ENCODE measurements at regions not wholly inside any gene's neighbourhood (a gene's known extent, or its start where the extent isn't known, plus 50 kb on each side); places are given as distances from the start of the nearest gene placed in this dataset.
A peak's percentile ranks its signal among the peaks of the same experiment; 100 is the strongest.

DNA sequence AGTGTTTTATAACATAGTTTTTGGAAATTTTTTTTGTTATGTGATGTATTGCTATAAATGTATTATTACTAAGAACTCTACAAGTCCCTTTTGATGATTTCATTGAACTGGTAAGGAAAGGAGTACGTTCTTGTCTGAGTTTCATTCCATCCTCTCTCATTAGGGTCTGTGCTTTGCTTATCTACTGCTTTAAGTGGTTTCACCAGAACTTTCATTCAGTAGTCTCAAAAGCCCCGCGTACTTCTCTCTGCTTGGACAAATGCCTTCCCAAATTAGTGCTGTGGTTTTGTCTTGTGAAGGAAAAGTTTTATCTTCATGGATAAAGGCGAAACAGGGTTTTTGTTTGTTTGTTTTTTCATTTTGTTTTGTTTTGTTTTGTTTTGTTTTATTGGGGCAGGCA lies 469.8 kb upstream of the WWC1 start:
- Histone ChIP-seq H2BK15ac (ENCODE audit: low read depth, poor library complexity, severe bottlenecking) (no peak overlapping the region), H3K4me2 (ENCODE audit: low read length, poor library complexity, severe bottlenecking) (no peak overlapping the region), H3K36me3 (ENCODE audit: control insufficient read depth in 1 of 2, insufficient read depth in 2 of 2, low read depth in 1 of 2, low read length in 2 of 2) (peaks cover 0 to 11% of the 10 kb centered on the region in 2 experiments), H4K8ac (ENCODE audit: low read length) (no peak overlapping the region), H2BK12ac (ENCODE audit: low read length in 2 of 2) (no peak overlapping the region), H4K91ac (ENCODE audit: low read length) (no peak overlapping the region), H2AK5ac (ENCODE audit: low read length, severe bottlenecking) (peak overlapping the region; percentile 55), H2BK5ac (ENCODE audit: low read depth, low read length, poor library complexity, severe bottlenecking) (no peak overlapping the region), H3K9ac (ENCODE audit: low read length) (no peak overlapping the region), H2AFZ (ENCODE audit: low read depth, low read length) (no peak overlapping the region), H3K79me1 (replicated peaks; ENCODE audit: low read length, poor library complexity, severe bottlenecking) (peaks cover 25% of the 10 kb centered on the region), H2BK120ac (ENCODE audit: low read depth, low read length) (no peak overlapping the region), H3K9me3 (ENCODE audit: control insufficient read depth, low read length) (no peaks in the 10 kb centered on the region), H3K18ac (ENCODE audit: low read depth in 1 of 2, low read length in 2 of 2) (no peak overlapping the region), H3K27ac (ENCODE audit: low read length, poor library complexity, severe bottlenecking) (no peak overlapping the region), H3K4me3 (ENCODE audit: insufficient read depth in 1 of 2, low read depth in 1 of 2, low read length in 2 of 2) (no peak overlapping the region), H3K14ac (ENCODE audit: low read length in 2 of 2) (no peak overlapping the region), H3K4ac (ENCODE audit: low read depth in 1 of 2, low read length in 2 of 2) (no peak overlapping the region), H3K23ac (ENCODE audit: low read length in 2 of 2) (no peak overlapping the region), H3K27me3 (ENCODE audit: control insufficient read depth in 1 of 2, insufficient read depth in 1 of 2, low read length in 2 of 2) (peaks cover 0 to 37% of the 10 kb centered on the region in 2 experiments), H3K4me1 (ENCODE audit: control insufficient read depth, insufficient read depth, low read depth, low read length) (peaks cover 2% of the 10 kb centered on the region)
- 57% methylated on average over 3 of the region's 4 CpGs for WGBS
- peak; percentile 19 for DNase-seq

DNA sequence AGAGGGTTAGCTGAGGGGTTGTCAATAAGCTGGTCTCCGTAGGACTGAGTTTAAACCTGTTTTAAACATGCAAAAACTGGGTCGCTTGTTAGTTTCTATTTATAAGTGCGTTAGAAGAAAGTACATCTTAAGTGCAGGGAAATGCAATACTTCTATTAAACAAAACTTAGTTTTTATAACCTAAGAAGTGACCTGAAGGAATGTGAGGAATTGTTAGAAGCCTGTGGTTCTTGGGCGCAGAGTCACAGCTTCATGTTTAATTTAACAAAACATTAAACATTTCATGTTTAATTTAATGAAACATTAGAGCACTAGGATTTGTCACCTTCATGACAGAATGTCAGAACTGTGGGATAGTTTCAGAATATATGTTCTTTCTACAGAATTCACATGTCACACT lies 469.2 kb upstream of the WWC1 start:
- H4K8ac ChIP-seq (ENCODE audit: low read length): no peak overlapping the region
- peaks cover 0 to 11% of the 10 kb centered on the region in 2 experiments for H3K36me3 ChIP-seq (ENCODE audit: control insufficient read depth in 1 of 2, insufficient read depth in 2 of 2, low read depth in 1 of 2, low read length in 2 of 2)
- no peak overlapping the region for H2BK15ac ChIP-seq (ENCODE audit: low read depth, poor library complexity, severe bottlenecking)
- no peak overlapping the region for H3K14ac ChIP-seq (ENCODE audit: low read length in 2 of 2)
- H2AFZ ChIP-seq (ENCODE audit: low read depth, low read length): no peak overlapping the region
- no peak for DNase-seq
- H3K4me2 ChIP-seq (ENCODE audit: low read length, poor library complexity, severe bottlenecking): no peak overlapping the region
- no peak overlapping the region for H2BK120ac ChIP-seq (ENCODE audit: low read depth, low read length)
- H3K4me3 ChIP-seq (ENCODE audit: insufficient read depth in 1 of 2, low read depth in 1 of 2, low read length in 2 of 2): no peak overlapping the region
- peaks cover 2% of the 10 kb centered on the region for H3K4me1 ChIP-seq (ENCODE audit: control insufficient read depth, insufficient read depth, low read depth, low read length)
- no peak overlapping the region for H3K9ac ChIP-seq (ENCODE audit: low read length)
- no peaks in the 10 kb centered on the region for H3K9me3 ChIP-seq (ENCODE audit: control insufficient read depth, low read length)
- peaks cover 0 to 41% of the 10 kb centered on the region in 2 experiments for H3K27me3 ChIP-seq (ENCODE audit: control insufficient read depth in 1 of 2, insufficient read depth in 1 of 2, low read length in 2 of 2)
- peak overlapping the region; percentile 36 for H3K27ac ChIP-seq (ENCODE audit: low read length, poor library complexity, severe bottlenecking)
- no peak overlapping the region for H2BK5ac ChIP-seq (ENCODE audit: low read depth, low read length, poor library complexity, severe bottlenecking)
- no peak overlapping the region for H3K18ac ChIP-seq (ENCODE audit: low read depth in 1 of 2, low read length in 2 of 2)
- H3K4ac ChIP-seq (ENCODE audit: low read depth in 1 of 2, low read length in 2 of 2): no peak overlapping the region
- no peak overlapping the region for H4K91ac ChIP-seq (ENCODE audit: low read length)
- H2AK5ac ChIP-seq (ENCODE audit: low read length, severe bottlenecking): no peak overlapping the region
- H2BK12ac ChIP-seq (ENCODE audit: low read length in 2 of 2): no peak overlapping the region
- H3K23ac ChIP-seq (ENCODE audit: low read length in 2 of 2): no peak overlapping the region
- 56% methylated on average over 1 of the region's 4 CpGs for WGBS
- H3K79me1 ChIP-seq (replicated peaks; ENCODE audit: low read length, poor library complexity, severe bottlenecking): peaks cover 28% of the 10 kb centered on the region

- Histone ChIP-seq H3K36me3 (ENCODE audit: control insufficient read depth in 1 of 2, insufficient read depth in 2 of 2, low read depth in 1 of 2, low read length in 2 of 2) (peaks cover 0 to 11% of the 10 kb centered on the region in 2 experiments), H3K27ac (ENCODE audit: low read length, poor library complexity, severe bottlenecking) (no peak overlapping the region), H3K4me1 (ENCODE audit: control insufficient read depth, insufficient read depth, low read depth, low read length) (peaks cover 2% of the 10 kb centered on the region), H3K18ac (ENCODE audit: low read depth in 1 of 2, low read length in 2 of 2) (no peak overlapping the region), H3K4ac (ENCODE audit: low read depth in 1 of 2, low read length in 2 of 2) (no peak overlapping the region), H2BK15ac (ENCODE audit: low read depth, poor library complexity, severe bottlenecking) (no peak overlapping the region), H3K4me3 (ENCODE audit: insufficient read depth in 1 of 2, low read depth in 1 of 2, low read length in 2 of 2) (no peak overlapping the region), H2AK5ac (ENCODE audit: low read length, severe bottlenecking) (no peak overlapping the region), H2BK120ac (ENCODE audit: low read depth, low read length) (no peak overlapping the region), H3K4me2 (ENCODE audit: low read length, poor library complexity, severe bottlenecking) (no peak overlapping the region), H2BK5ac (ENCODE audit: low read depth, low read length, poor library complexity, severe bottlenecking) (no peak overlapping the region), H3K23ac (ENCODE audit: low read length in 2 of 2) (no peak overlapping the region), H3K9ac (ENCODE audit: low read length) (no peak overlapping the region), H3K27me3 (ENCODE audit: control insufficient read depth in 1 of 2, insufficient read depth in 1 of 2, low read length in 2 of 2) (peaks cover 0 to 41% of the 10 kb centered on the region in 2 experiments), H2BK12ac (ENCODE audit: low read length in 2 of 2) (no peak overlapping the region), H3K14ac (ENCODE audit: low read length in 2 of 2) (no peak overlapping the region), H4K8ac (ENCODE audit: low read length) (no peak overlapping the region), H2AFZ (ENCODE audit: low read depth, low read length) (no peak overlapping the region), H3K79me1 (replicated peaks; ENCODE audit: low read length, poor library complexity, severe bottlenecking) (peaks cover 30% of the 10 kb centered on the region), H4K91ac (ENCODE audit: low read length) (no peak overlapping the region), H3K9me3 (ENCODE audit: control insufficient read depth, low read length) (no peaks in the 10 kb centered on the region)
- WGBS: 96% methylated on average over 1 of the region's 2 CpGs
- no peak for DNase-seq
These were observed 468.0 kb upstream of the WWC1 start for GRCh38 chr5:167823405-167823804.

- H3K9me3 ChIP-seq (ENCODE audit: control insufficient read depth, low read length): no peaks in the 10 kb centered on the region
- H3K79me1 ChIP-seq (replicated peaks; ENCODE audit: low read length, poor library complexity, severe bottlenecking): peaks cover 27% of the 10 kb centered on the region
- no peak overlapping the region for H4K8ac ChIP-seq (ENCODE audit: low read length)
- no peak overlapping the region for H3K23ac ChIP-seq (ENCODE audit: low read length in 2 of 2)
- H3K4me2 ChIP-seq (ENCODE audit: low read length, poor library complexity, severe bottlenecking): no peak overlapping the region
- H3K27ac ChIP-seq (ENCODE audit: low read length, poor library complexity, severe bottlenecking): no peak overlapping the region
- H3K4me3 ChIP-seq (ENCODE audit: insufficient read depth in 1 of 2, low read depth in 1 of 2, low read length in 2 of 2): no peak overlapping the region
- no peak overlapping the region for H2BK12ac ChIP-seq (ENCODE audit: low read length in 2 of 2)
- no peak overlapping the region for H3K18ac ChIP-seq (ENCODE audit: low read depth in 1 of 2, low read length in 2 of 2)
- H3K27me3 ChIP-seq (ENCODE audit: control insufficient read depth in 1 of 2, insufficient read depth in 1 of 2, low read length in 2 of 2): peaks cover 0 to 13% of the 10 kb centered on the region in 2 experiments
- H2BK120ac ChIP-seq (ENCODE audit: low read depth, low read length): no peak overlapping the region
- H2BK5ac ChIP-seq (ENCODE audit: low read depth, low read length, poor library complexity, severe bottlenecking): no peak overlapping the region
- 77% methylated on average over 1 of the region's 1 CpG for WGBS
- no peak overlapping the region for H2AK5ac ChIP-seq (ENCODE audit: low read length, severe bottlenecking)
- no peak for DNase-seq
- H3K4me1 ChIP-seq (ENCODE audit: control insufficient read depth, insufficient read depth, low read depth, low read length): no peaks in the 10 kb centered on the region
- H3K9ac ChIP-seq (ENCODE audit: low read length): no peak overlapping the region
- H2AFZ ChIP-seq (ENCODE audit: low read depth, low read length): no peak overlapping the region
- no peak overlapping the region for H4K91ac ChIP-seq (ENCODE audit: low read length)
- no peak overlapping the region for H2BK15ac ChIP-seq (ENCODE audit: low read depth, poor library complexity, severe bottlenecking)
- peaks cover 0 to 11% of the 10 kb centered on the region in 2 experiments for H3K36me3 ChIP-seq (ENCODE audit: control insufficient read depth in 1 of 2, insufficient read depth in 2 of 2, low read depth in 1 of 2, low read length in 2 of 2)
- H3K14ac ChIP-seq (ENCODE audit: low read length in 2 of 2): no peak overlapping the region
- H3K4ac ChIP-seq (ENCODE audit: low read depth in 1 of 2, low read length in 2 of 2): no peak overlapping the region
These were observed 463.7 kb upstream of the WWC1 start for GRCh38 chr5:167827766-167828165.
